ENCODE measurements at regions not wholly inside any gene's neighbourhood (a gene's known extent, or its start where the extent isn't known, plus 50 kb on each side); places are given as distances from the start of the nearest gene placed in this dataset.

GRCh38 chr10:43952760-43953159 lies 304.1 kb upstream of the ZNF32 start:
- no peak for TF ChIP-seq EP300 (IDR thresholded peaks at IDR 0.05; ENCODE audit: low read depth)
- no peak for TF ChIP-seq POLR2A (IDR thresholded peaks at IDR 0.05)
- TF ChIP-seq CTCF (IDR thresholded peaks at IDR 0.05), result no peak
- no peak for TF ChIP-seq POLR2AphosphoS5 (IDR thresholded peaks at IDR 0.05)

Measured in transverse colon (tissue), 4 donors.